GM21360 (cell line): ENCODE measurements at regions not wholly inside any gene's neighbourhood (a gene's known extent, or its start where the extent isn't known, plus 50 kb on each side); places are given as distances from the start of the nearest gene placed in this dataset.

Source experiments
- ATAC-seq: cut with Tn5 transposase; IDR thresholded peaks from one replicate; pipeline ENCODE4 v1.9.1; 2021; ENCODE audit warnings: mild to moderate bottlenecking, moderate library complexity; ENCODE audit not compliant: unreplicated experiment

GRCh38 chr1:187294421-187295201, 465.9 kb downstream of the PLA2G4A start:
- ATAC-seq: no peak

GRCh38 chr1:187300081-187300480, 471.3 kb downstream of the PLA2G4A start:
- ATAC-seq: no peak

DNA sequence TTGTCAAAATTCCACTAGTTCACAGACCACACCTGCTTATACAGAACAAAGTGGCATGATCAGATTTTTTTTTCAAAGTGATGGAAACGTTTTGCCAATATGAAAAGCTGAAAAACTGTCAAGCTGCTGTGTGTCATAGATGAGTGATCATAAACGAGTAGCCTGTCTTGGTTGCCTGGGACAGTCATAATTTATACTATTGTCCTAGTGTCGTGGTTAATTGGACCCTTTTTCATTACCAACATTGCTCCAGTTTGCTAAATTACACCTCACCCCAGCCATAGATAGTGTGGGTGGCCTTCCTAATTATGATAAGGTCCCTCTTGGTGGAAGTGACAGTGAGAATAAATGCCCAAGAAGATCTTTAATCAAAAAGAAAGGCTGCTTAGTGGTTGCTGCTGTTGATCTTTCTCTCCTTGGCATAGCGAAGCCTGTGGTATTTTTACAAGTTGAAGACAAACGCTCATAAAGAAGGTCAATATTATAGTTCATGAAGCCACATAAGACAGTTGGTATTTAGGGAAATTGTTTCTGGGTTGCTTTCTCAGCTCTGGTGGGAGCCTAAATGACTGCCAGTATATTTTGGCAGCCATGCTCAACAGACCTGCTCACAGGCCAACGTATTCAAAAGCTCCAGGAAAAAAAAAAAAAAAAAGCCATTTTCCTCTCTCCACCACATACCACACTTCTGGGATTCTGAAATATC, 478.1 kb downstream of the PLA2G4A start:
- ATAC-seq: no peak

DNA sequence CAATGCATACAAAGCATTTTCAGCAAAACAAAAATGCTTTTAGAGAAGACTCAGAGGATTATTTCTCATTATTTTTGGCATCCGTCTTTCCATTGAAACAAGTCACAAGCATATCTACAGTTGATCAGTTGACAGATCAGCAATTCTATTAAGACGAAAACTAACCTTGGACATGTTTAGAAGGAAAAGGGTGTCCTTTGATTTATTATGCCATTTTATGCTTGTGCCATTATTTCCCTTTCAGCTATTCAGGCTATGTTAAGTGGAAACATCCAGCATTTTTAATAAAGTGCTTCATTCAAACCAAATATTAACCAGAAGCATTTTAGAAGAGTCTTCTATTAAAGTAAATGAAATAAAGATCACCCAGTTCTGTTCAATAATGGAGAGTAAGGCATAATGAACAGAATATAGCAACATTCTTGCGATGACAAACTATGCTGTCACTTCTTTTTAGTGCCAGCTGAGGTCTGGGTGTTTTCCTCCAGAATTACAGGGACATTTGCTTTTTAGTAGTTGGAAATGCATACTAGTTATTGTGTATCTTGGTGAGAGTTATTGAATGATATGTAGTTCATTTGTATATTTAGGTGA, 481.4 kb downstream of the PLA2G4A start:
- ATAC-seq: no peak

DNA sequence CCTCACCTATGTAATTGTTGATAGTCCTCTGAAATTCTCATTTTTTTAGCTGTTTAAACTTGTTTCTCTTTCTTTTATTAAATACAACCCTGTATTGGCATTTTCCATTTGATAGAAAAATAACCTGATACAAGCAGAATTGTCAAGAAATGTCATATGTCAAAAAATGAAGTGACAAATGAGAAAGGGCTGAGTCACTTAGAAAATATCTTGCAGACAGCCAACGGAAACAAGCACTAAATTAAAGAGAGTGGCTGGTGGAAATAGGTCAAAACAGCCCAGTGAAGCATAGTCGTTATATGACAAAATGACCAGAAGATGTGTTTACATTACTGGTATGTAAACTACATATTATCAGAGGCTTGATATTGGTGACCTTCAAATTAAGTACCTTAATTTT, 484.4 kb downstream of the PLA2G4A start:
- no peak for ATAC-seq

DNA sequence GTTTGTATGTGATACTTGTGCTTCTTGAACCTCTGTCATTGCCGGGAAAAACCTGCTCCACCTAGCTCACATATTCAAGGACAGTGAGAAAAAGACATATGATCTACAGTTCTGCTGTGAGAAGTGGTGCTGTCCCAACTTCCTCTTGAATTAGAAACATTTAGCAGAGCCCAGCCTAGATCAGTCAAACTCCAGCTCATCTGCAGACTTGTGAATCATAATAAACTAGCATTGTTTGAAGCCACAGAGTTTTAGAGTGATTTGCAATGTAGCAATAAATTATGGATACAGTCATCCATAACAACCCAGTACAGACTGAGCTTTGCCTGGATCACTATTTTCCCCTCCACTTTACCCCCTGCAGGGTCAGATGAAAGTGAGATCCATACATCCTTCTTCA, 497.8 kb downstream of the PLA2G4A start:
- no peak for ATAC-seq

GRCh38 chr1:187336441-187337168, 507.9 kb downstream of the PLA2G4A start:
- peak; percentile 74 for ATAC-seq

GRCh38 chr1:187338762-187339412, 510.1 kb downstream of the PLA2G4A start:
- no peak for ATAC-seq

DNA sequence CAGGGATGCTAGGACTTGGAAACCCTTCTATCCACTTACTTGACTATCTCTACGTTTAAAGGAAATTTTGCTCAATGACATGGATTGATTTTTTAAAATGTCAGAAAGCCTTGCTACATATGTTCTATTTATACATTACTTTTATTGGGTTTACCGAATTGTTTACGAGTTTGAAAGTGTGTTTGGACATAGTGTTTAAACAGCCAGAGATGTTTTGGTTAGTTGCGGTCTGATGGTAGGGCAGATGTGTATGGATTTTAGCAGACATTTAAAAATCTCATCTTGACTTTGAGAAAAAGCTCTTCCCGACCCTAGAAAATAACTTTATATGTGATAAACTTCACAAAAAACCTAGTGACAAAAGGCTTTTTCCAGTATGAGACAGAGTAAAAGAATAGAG, 513.7 kb downstream of the PLA2G4A start:
- ATAC-seq: no peak

GRCh38 chr1:187374082-187374481, 545.3 kb downstream of the PLA2G4A start:
- no peak for ATAC-seq

DNA sequence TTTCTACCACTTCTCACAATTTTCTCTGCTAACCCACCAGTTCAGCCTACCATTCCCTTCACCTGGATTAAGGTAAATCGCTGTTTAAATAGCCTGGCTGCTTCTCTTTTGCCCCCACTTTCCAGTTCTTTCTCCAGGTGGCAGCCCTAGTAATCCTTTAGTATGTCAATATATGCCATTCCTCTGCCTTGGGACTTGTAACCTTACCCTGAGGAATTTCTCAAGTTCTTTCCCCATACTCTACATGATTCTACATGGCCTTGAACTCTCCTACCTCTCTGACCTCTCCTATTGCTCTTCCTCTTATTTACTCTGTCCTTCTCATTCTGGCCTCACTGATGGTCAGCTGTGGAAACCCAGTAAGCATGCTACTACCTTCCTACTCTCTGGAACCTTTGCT, 546.0 kb downstream of the PLA2G4A start:
- ATAC-seq: no peak

GRCh38 chr1:187383366-187383765, 554.6 kb downstream of the PLA2G4A start:
- no peak for ATAC-seq

- ATAC-seq: peak; percentile 89
These were observed 555.8 kb downstream of the PLA2G4A start for GRCh38 chr1:187384504-187384903.

DNA sequence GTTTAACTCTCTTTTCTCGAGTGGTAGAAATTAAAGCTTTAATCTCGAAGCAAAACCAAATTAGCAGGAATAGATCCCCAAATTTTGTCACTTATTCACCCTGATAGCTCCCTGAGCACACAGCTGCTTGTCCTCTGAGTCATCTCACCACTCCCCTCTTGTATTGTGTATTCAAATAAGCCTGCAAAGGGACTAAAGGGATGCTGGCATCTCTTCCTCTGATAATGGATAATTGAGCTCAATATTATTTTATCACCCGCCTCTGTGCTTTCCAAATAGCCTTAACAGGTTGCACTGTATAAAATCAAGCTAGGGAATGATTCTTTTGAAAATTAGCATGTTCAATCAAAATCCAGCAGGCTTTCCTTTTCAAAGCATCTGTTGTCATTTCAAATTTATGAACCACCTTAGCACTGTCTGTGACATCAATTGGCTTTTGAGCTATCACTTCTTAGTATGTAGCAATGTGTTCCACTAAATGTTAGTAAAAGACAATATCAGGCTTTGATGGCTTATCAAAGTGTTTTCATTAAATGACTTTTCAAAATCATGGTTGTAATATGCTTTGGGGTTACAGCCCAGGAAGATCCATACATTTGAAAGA, 561.6 kb downstream of the PLA2G4A start:
- no peak for ATAC-seq

GRCh38 chr1:187396226-187396625, 567.5 kb downstream of the PLA2G4A start:
- no peak for ATAC-seq

- no peak for ATAC-seq
These were observed 568.4 kb downstream of the PLA2G4A start for GRCh38 chr1:187396929-187397796.

- ATAC-seq: no peak
These were observed 579.7 kb downstream of the PLA2G4A start for GRCh38 chr1:187408212-187409004.

GRCh38 chr1:187409341-187409740, 580.6 kb downstream of the PLA2G4A start:
- ATAC-seq: no peak

- no peak for ATAC-seq
These were observed 582.4 kb downstream of the PLA2G4A start for GRCh38 chr1:187411118-187411517.
